Liver (tissue), 2 donors: ENCODE measurements at regions not wholly inside any gene's neighbourhood (a gene's known extent, or its start where the extent isn't known, plus 50 kb on each side); places are given as distances from the start of the nearest gene placed in this dataset.

Experiments
- FOXA1 ChIP-seq: IDR thresholded peaks from 2 replicates; pipeline ENCODE4 v1.6.1; 2016; ENCODE audit warnings: antibody characterized with exemption
- TF ChIP-seq, protein P1 (sequence below): fragments of 150-350 bp; IDR thresholded peaks from 2 replicates; pipeline ENCODE4 v1.5.1; 2017; ENCODE audit warnings: improper control_type of control experiment, low read depth, low read length; ENCODE audit not compliant: missing input control
- donor health status: healthy.

- TF ChIP-seq, protein P1, sequence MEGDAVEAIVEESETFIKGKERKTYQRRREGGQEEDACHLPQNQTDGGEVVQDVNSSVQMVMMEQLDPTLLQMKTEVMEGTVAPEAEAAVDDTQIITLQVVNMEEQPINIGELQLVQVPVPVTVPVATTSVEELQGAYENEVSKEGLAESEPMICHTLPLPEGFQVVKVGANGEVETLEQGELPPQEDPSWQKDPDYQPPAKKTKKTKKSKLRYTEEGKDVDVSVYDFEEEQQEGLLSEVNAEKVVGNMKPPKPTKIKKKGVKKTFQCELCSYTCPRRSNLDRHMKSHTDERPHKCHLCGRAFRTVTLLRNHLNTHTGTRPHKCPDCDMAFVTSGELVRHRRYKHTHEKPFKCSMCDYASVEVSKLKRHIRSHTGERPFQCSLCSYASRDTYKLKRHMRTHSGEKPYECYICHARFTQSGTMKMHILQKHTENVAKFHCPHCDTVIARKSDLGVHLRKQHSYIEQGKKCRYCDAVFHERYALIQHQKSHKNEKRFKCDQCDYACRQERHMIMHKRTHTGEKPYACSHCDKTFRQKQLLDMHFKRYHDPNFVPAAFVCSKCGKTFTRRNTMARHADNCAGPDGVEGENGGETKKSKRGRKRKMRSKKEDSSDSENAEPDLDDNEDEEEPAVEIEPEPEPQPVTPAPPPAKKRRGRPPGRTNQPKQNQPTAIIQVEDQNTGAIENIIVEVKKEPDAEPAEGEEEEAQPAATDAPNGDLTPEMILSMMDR: no peak
- TF ChIP-seq FOXA1: no peak
Measured at GRCh38 chr16:35575432-35575821, 2116.0 kb downstream of the TP53TG3F start.
